Stimulated activated CD8-positive, alpha-beta memory T cell treated with anti-CD3 and anti-CD28 coated beads, Interleukin-7, amount 100 ng/mL, for 4 hours (primary cell): ENCODE measurements at regions not wholly inside any gene's neighbourhood (a gene's known extent, or its start where the extent isn't known, plus 50 kb on each side); places are given as distances from the start of the nearest gene placed in this dataset.
"Not testable (repeated sequence)": the region's sequence is repeated elsewhere in the genome, so short reads cannot be mapped to it uniquely, and the experiment has no call there.

Experiments used
- DNase-seq, 2 donors: peaks; one replicate each; pipeline ENCODE4 v3.0.0-alpha.2; 2020; ENCODE audit warnings: low read depth in 2 of 2

GRCh38 chr2:35447821-35448220 is 907.8 kb upstream of the CRIM1 start:
- no peak for DNase-seq

- DNase-seq = no peak
These were observed 908.4 kb upstream of the CRIM1 start for GRCh38 chr2:35447215-35447614.

GRCh38 chr2:35443087-35443486 is 912.5 kb upstream of the CRIM1 start:
- no peak for DNase-seq

GRCh38 chr2:35441575-35441974 is 914.0 kb upstream of the CRIM1 start:
- DNase-seq = not testable (repeated sequence)

GRCh38 chr2:35440308-35440707 is 915.3 kb upstream of the CRIM1 start:
- not testable (repeated sequence) for DNase-seq

GRCh38 chr2:35436893-35437292 is 918.7 kb upstream of the CRIM1 start:
- not testable (repeated sequence) for DNase-seq

- no peak for DNase-seq
These were observed 927.0 kb upstream of the CRIM1 start for GRCh38 chr2:35428548-35428947.

- no peak for DNase-seq
These were observed 934.1 kb upstream of the CRIM1 start for GRCh38 chr2:35421485-35421884.

- DNase-seq = no peak
These were observed 938.3 kb upstream of the CRIM1 start for GRCh38 chr2:35417293-35417692.

GRCh38 chr2:35416391-35417140 is 939.0 kb upstream of the CRIM1 start:
- DNase-seq = no peak

- DNase-seq = no peak
These were observed 939.6 kb upstream of the CRIM1 start for GRCh38 chr2:35415942-35416341.

- DNase-seq = no peak
These were observed 940.3 kb upstream of the CRIM1 start for GRCh38 chr2:35415282-35415681.

- no peak for DNase-seq
These were observed 945.0 kb upstream of the CRIM1 start for GRCh38 chr2:35410431-35411061.

- no peak for DNase-seq
These were observed 945.8 kb upstream of the CRIM1 start for GRCh38 chr2:35409762-35410161.

- no peak for DNase-seq
These were observed 947.3 kb upstream of the CRIM1 start for GRCh38 chr2:35408320-35408719.

- DNase-seq = no peak
These were observed 963.7 kb upstream of the CRIM1 start for GRCh38 chr2:35391736-35392442.

- no peak for DNase-seq
These were observed 976.8 kb upstream of the CRIM1 start for GRCh38 chr2:35378791-35379190.

GRCh38 chr2:35374845-35375244 is 980.7 kb upstream of the CRIM1 start:
- DNase-seq = no peak

GRCh38 chr2:35365859-35366258 is 989.7 kb upstream of the CRIM1 start:
- DNase-seq = no peak

GRCh38 chr2:35356332-35356731 is 999.2 kb upstream of the CRIM1 start:
- no peak for DNase-seq

GRCh38 chr2:35355056-35355455 is 1000.5 kb upstream of the CRIM1 start:
- no peak for DNase-seq

GRCh38 chr2:35347561-35347960 is 1008.0 kb upstream of the CRIM1 start:
- no peak for DNase-seq

GRCh38 chr2:35343135-35343534 is 1012.4 kb upstream of the CRIM1 start:
- no peak for DNase-seq
